Kasumi-1 (cell line): ENCODE measurements at regions not wholly inside any gene's neighbourhood (a gene's known extent, or its start where the extent isn't known, plus 50 kb on each side); places are given as distances from the start of the nearest gene placed in this dataset.
A peak's percentile ranks its signal among the peaks of the same experiment; 100 is the strongest.

Experiments
- DNase-seq, 2 experiments: peaks; one replicate each; lab custom pipeline; 2025; lab: John Stamatoyannopoulos, UW

DNA sequence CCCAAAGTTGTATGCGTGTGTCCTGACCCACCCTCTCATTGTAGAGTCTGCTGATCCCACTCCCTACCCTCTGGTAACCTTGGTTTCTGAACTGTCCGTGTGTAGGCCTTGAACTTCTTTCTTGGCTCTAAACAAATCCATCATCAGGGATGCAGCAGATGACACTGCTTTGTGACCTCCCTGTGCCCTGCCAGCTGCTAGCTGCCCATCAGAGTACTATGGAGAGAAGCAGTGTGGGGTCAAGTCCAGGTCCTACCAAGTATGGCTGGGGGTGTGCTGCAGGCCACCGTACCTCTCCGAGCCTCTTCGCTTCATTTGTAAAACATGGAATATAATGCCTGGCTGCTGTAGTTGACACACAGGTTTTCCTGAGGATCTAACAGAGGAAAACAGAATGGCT, 183.5 kb upstream of the RBPJ start:
- DNase-seq: no peak

DNA sequence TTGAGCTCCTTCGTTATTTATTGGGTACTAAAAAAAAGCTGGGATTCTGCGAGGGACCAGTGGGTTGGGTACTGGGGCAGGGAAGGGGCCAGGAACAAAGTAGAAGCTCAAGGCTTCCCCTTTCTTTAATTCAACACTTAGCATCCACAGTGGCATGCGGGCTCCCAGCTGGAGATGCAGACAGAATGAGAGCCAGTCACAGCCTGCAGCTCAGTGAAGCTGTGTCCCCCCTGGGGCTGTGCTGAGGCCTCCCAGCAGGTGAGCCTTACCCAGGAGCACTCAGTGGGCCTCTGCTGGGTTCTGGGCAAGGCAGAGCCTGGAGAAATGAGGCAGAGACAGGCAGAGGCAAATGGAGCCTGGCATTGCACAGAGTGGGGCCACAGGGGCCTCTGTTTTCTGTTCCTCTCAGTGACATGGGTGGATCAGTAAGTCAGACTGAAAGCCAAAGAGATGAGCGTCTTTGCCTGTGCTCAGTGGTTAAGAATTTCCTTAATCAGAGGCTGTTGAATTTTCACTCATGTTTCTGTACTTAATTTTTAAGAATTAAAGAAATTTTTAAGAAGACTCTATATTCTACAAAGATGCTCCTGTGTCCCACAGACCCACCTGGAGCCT, 181.4 kb upstream of the RBPJ start:
- no peak for DNase-seq

DNA sequence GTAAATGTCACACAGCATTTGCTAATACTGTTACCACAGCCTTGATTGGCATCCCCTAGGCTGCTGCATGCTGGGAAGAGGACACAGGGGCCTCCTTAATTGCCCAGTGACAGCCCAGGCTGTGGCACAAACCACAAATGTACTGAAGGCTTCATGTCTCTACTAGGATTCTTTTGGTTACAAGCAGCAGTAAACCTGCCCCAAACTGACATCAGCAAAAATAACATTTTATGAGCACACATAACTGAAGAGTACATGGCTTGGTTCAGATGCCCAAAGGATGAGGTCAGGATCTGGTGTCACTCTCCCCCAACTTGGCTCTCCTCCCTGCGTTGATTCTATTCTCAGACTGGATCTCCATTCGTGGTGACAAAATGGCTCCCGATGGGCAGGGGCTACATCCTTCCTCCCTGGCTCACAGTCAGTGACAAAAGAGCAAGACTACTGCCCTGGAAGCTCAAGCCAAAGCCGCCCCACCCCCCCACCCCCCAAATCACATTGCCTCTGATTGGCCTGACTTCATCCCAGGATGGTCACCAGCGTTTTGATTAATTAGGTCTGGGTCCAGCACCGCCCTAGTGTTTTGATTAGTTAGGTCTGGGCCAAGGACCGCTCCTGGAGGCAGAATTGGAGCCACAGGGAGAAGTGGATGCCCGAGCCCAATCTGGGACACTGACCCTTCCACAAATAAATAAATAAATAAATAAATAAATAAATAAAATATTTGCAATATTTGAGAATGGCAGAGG, 180.5 kb upstream of the RBPJ start:
- DNase-seq: no peak

DNA sequence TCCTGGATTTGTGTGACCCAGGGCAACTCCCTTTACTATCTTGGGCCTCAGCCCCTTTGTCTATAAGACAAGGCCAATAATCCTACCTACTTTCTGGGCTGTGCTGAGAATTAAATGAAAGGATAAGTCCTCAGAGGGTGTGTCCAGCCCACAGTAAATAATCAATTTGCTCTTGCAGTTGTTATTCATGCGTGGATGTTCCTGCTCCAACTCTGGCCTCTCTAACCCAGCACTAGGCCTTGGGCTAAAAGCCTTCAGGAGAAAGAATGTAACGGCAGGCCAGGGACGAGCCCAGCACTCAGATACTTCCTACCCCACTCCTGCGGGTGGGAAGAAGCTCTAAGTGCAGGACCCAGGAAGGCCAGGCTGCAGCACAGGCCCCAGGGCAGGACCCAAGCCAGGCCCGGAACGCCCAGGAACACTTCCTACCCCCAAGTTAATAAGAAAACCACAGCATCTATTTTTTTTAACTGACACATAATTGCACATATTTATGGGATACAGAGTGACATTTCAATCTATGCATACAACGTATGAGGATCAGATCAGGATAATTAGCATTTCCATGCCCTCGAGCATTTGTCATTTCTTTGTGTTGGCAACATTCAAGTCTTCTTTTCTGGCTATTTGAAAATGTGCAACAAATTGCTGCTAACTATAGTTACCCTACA, 179.6 kb upstream of the RBPJ start:
- DNase-seq: no peak

DNA sequence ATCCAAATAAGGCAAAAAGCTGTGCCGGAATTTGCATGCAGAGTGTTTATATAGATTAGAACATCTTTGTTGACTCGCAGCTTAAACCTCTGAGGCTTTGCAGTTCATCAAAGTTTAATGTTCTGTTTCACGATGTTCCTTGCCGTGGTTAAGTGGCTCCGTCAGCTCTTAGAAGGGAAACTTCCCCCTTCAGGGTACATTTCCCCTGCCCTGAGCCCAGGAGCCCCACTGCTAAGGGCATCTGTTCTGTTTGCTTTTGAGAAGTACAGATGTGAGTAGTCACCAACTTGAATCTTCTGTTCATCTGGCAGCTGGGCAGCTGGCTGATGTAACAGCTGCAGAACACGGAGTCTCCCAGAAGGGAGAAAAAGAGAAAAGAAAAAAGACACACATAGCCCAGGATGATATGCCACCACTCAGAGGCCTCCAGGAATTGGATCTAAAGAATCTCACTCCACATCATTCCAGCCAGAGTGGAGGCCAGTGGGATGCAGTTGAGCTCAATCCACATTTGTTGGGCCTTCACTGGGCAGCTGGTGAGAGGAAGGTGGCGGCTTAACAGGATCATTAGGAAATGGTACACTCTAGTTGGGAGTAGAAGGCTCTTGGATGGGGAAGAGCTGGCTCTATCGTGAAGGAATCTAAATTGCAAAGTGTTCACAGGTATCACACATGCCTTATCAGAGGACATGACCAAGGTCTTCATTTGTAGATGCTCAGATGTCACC, 178.7 kb upstream of the RBPJ start:
- DNase-seq: peak; percentile 73 to 74

- no peak for DNase-seq
Measured at GRCh38 chr4:26144526-26145155, 176.2 kb upstream of the RBPJ start.

DNA sequence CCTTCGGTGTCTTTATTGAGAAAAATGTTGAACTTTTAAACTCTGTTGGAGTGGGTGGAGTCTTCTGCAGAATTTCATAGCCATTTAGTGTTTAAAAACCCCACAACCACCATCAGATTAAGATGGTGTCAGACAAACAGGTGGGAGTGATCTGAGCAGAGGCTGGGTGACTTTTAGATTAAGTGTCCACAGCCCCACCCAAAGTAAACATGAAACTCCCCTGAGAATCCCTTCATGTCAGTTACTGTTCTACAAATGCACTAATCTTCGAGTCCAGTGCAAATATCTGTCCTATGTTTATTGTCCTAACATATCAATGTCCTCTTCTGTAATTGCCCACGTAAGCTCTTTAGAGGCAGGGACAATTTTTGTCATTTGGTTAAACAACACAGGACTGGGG, 175.6 kb upstream of the RBPJ start:
- no peak for DNase-seq

DNA sequence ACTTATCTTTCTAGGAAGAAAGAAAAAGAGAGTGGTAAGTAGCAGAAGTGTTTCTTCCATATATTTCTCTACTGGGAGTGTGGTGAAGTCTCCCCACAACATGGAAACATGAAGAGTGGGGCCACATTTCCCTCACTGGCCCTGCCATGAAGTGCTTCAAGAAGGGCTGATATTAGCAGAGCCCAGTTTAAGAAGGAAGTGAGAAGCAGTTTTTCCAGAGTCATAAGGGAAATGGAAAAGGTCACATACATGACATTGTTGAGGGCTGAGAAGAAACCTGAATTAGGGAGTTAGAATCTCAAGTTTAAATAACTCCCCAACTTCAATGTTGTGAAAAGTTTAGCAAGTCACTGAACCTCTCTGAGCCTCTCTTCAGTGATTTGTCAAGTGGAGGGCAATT, 171.9 kb upstream of the RBPJ start:
- no peak for DNase-seq

- no peak for DNase-seq
Measured at GRCh38 chr4:26150948-26151347, 169.9 kb upstream of the RBPJ start.

- DNase-seq: no peak
Measured at GRCh38 chr4:26151615-26152014, 169.2 kb upstream of the RBPJ start.

GRCh38 chr4:26152056-26152455, 168.8 kb upstream of the RBPJ start:
- no peak for DNase-seq

DNA sequence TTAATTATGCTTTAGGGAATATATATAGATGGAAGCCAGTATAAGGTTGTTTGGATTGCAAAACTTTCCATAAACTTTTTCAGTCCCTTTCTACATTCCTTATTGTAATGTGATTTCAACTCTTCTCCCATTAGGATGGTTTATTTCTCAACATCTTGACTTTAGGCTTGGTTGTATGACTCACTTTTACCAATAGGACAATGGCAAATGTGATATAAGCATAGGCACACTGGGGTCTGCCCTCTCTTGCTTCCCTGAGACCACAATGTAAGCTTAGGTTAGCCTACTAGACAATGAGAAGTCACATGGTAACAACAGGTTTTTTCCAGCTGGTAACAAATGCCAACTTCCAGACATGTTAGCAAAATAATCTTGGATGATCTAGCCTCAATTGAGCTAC, 163.3 kb upstream of the RBPJ start:
- no peak for DNase-seq

- DNase-seq: no peak
Measured at GRCh38 chr4:26160591-26160990, 160.2 kb upstream of the RBPJ start.

- DNase-seq: peak; percentile 22 to 60
Measured at GRCh38 chr4:26161030-26161824, 159.6 kb upstream of the RBPJ start.

GRCh38 chr4:26162101-26162500, 158.7 kb upstream of the RBPJ start:
- no peak for DNase-seq

DNA sequence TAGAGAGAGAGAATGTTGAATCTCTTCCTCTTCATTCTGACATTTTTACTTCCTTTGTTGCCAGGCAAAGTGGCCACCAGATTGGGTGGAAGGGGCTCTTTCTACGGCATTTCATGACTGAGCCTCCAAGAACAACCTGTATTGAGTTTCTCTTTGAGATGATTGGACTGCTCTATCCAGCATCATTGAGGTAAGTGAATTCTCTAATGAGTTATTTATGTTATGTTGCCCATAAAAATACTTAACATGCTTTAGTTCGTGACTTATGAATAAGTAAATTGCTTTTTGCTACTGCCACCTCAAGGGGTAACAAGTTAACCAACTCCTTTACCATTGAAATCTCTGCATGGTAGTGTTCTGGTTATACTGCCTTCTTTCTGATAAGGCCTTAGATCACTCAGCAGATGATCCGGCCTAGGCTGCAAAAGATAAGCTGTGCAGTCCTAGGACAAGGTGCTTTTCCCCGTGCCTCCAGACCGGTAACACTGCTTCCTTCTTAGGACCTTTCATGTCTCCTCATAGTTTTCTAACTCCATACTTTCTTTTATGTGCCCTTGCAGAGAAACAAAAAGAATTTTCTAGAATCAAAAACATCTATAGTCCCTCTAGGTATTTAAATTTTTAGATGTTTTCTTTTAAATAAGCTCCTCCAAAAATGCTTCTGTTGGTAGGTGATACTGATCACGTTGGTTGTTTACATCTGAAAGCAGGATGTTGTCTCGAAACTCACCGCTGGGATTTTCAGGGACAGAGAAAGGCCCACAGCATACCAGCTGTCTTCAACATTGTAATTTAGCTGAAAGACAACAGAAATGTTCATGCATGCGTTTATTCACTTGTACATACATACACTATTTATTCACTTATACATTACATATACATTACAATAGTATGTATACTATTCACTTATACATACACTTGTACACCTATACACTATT, 157.1 kb upstream of the RBPJ start:
- no peak for DNase-seq

GRCh38 chr4:26171501-26171900, 149.3 kb upstream of the RBPJ start:
- DNase-seq: no peak

- no peak for DNase-seq
Measured at GRCh38 chr4:26171941-26172340, 148.9 kb upstream of the RBPJ start.

GRCh38 chr4:26173619-26174018, 147.2 kb upstream of the RBPJ start:
- no peak for DNase-seq

GRCh38 chr4:26174027-26174426, 146.8 kb upstream of the RBPJ start:
- DNase-seq: no peak
